HCT116 (cell line): ENCODE measurements at regions not wholly inside any gene's neighbourhood (a gene's known extent, or its start where the extent isn't known, plus 50 kb on each side); places are given as distances from the start of the nearest gene placed in this dataset.

Experiments
- ATAC-seq: fragments of 200-7000 bp; cut with Tn5 transposase; 2 replicates; pipeline ENCODE4 v1.9.1; 2020; ENCODE audit warnings: mild to moderate bottlenecking, moderate library complexity
- BruUV-seq: library from RNA; stranded (reverse); fragments of 400-500 nt; replicated peaks from 2 replicates; lab custom pipeline; 2021; lab: Mats Ljungman, UMichigan
- CTCF ChIA-PET: fragments of 300-600 bp; sonication (Branson Sonifier 250); formaldehyde crosslinking; loops from one replicate; lab custom pipeline; 2021; ENCODE audit warnings: antibody characterized with exemption; lab: Charles Lee
- POLR2A ChIA-PET: fragments of 300-600, 350-600 bp; sonication (Branson Sonifier 250); formaldehyde crosslinking; loops from one replicate; lab custom pipeline; 2021; ENCODE audit warnings: antibody characterized with exemption; lab: Charles Lee
- RAD21 ChIA-PET, 2 experiments: fragments of 300-600 bp; sonication (Branson Sonifier 250); formaldehyde crosslinking; loops; one replicate each; lab custom pipeline; 2023; ENCODE audit warnings: low total read pairs in 2 of 2; ENCODE audit not compliant: uncharacterized antibody in 2 of 2, unreplicated experiment in 2 of 2, low non-redundant PET in 1 of 2; lab: Charles Lee
- DNase-seq: peaks from one replicate; pipeline ENCODE4 v3.0.0-alpha.2; 2010; ENCODE audit warnings: low read depth, low spot score
- H2AFZ ChIP-seq: fragments of 200-600 bp; shearing (Covaris generic), sonication (generic); 2 replicates; pipeline ENCODE4 v1.6.1; 2017; ENCODE audit warnings: low read depth, mixed run types, mixed read lengths, antibody characterized with exemption, low read length; ENCODE audit not compliant: poor library complexity, severe bottlenecking
- H3K27ac ChIP-seq: 2 replicates; pipeline ENCODE4 v1.5.1; 2012; ENCODE audit warnings: low read depth, low read length
- H3K27me3 ChIP-seq: fragments of 200-600 bp; sonication (generic); 2 replicates; pipeline ENCODE4 v1.6.1; 2016; ENCODE audit warnings: mixed run types, low read length, mixed read lengths; ENCODE audit not compliant: insufficient read depth
- H3K36me3 ChIP-seq, 2 experiments: fragments of 200-500 bp in 1 of 2; fragments of 200-600 bp in 1 of 2; sonication (Bioruptor generic) in 1 of 2; sonication (generic) in 1 of 2; 2 replicates each; pipeline versions ENCODE4 v1.5.1 to v1.6.1; 2014 to 2016; ENCODE audit warnings: low read length in 2 of 2, inconsistent platforms in 1 of 2, mixed read lengths in 1 of 2, mixed run types in 1 of 2; ENCODE audit not compliant: insufficient read depth in 2 of 2, control insufficient read depth in 1 of 2
- H3K4me1 ChIP-seq, 2 experiments: fragments of 200-600 bp in 1 of 2; sonication (generic) in 1 of 2; 2 replicates each; pipeline versions ENCODE4 v1.5.1 to v1.6.1; 2012 to 2017; ENCODE audit warnings: low read length in 2 of 2, inconsistent platforms in 1 of 2, mild to moderate bottlenecking in 1 of 2, mixed read lengths in 1 of 2, mixed run types in 1 of 2, moderate library complexity in 1 of 2; ENCODE audit not compliant: insufficient read depth in 2 of 2, control insufficient read depth in 1 of 2
- H3K4me2 ChIP-seq: fragments of 200-600 bp; sonication (generic); 2 replicates; pipeline ENCODE4 v1.6.1; 2017; ENCODE audit warnings: mixed run types, low read length, mixed read lengths
- H3K4me3 ChIP-seq, 2 experiments: fragments of 200-600 bp in 1 of 2; sonication (generic) in 1 of 2; replicated peaks in 1 of 2; 2 replicates each; pipeline ENCODE4 v1.5.1; 2011 to 2016; ENCODE audit warnings: low read length in 2 of 2, control low read depth in 1 of 2, low read depth in 1 of 2, mild to moderate bottlenecking in 1 of 2, mixed read lengths in 1 of 2, mixed run types in 1 of 2
- H3K79me2 ChIP-seq: fragments of 200-600 bp; sonication (generic); 2 replicates; pipeline ENCODE4 v1.6.1; 2017; ENCODE audit warnings: mild to moderate bottlenecking, mixed run types, low read length, moderate library complexity, mixed read lengths; ENCODE audit not compliant: insufficient read depth
- H3K9ac ChIP-seq: fragments of 200-600 bp; sonication (generic); 2 replicates; pipeline ENCODE4 v1.6.1; 2016; ENCODE audit warnings: low read length, mixed read lengths
- H3K9me2 ChIP-seq: fragments of 200-600 bp; sonication (generic), shearing (Covaris generic); 2 replicates; pipeline ENCODE4 v1.6.1; 2017; ENCODE audit warnings: mixed run types, mild to moderate bottlenecking, moderate library complexity; ENCODE audit not compliant: insufficient read depth
- H3K9me3 ChIP-seq, 2 experiments: fragments of 200-500 bp in 1 of 2; fragments of 200-600 bp in 1 of 2; sonication (Bioruptor generic) in 1 of 2; sonication (generic) in 1 of 2; 2 replicates each; pipeline ENCODE4 v1.6.1; 2014 to 2017; ENCODE audit warnings: low read length in 2 of 2, mixed read lengths in 2 of 2, inconsistent platforms in 1 of 2, low read depth in 1 of 2, mild to moderate bottlenecking in 1 of 2, mixed run types in 1 of 2, moderate library complexity in 1 of 2; ENCODE audit not compliant: control insufficient read depth in 1 of 2, insufficient read depth in 1 of 2
- H4K20me1 ChIP-seq: fragments of 200-600 bp; sonication (generic), shearing (Covaris generic); 2 replicates; pipeline ENCODE4 v1.6.1; 2017; ENCODE audit warnings: mixed run types, mild to moderate bottlenecking, moderate library complexity; ENCODE audit not compliant: insufficient read depth
- CBX3 ChIP-seq: IDR thresholded peaks from 2 replicates; pipeline ENCODE4 v1.6.1; 2012; ENCODE audit warnings: low read depth
- ELF1 ChIP-seq: IDR thresholded peaks from 2 replicates; pipeline ENCODE4 v1.6.1; 2012; ENCODE audit warnings: low read depth, borderline replicate concordance
- EZH2 ChIP-seq: fragments of 200-600 bp; sonication (generic); IDR thresholded peaks from 2 replicates; pipeline ENCODE4 v1.6.1; 2017; ENCODE audit warnings: antibody characterized with exemption, mixed run types
- FOSL1 ChIP-seq: IDR thresholded peaks from 2 replicates; pipeline ENCODE4 v1.6.1; 2012; ENCODE audit warnings: low read depth
- JUND ChIP-seq: IDR thresholded peaks from 2 replicates; pipeline ENCODE4 v1.6.1; 2012
- POLR2A ChIP-seq: IDR thresholded peaks from 2 replicates; pipeline ENCODE4 v1.7.0; 2011; ENCODE audit warnings: borderline replicate concordance; ENCODE audit not compliant: insufficient read depth, insufficient read length; ENCODE audit errors: extremely low read depth
- POLR2AphosphoS5 ChIP-seq: IDR thresholded peaks from 2 replicates; pipeline ENCODE4 v1.6.1; 2011; ENCODE audit warnings: mild to moderate bottlenecking, low read depth, low read length, moderate library complexity
- RAD21 ChIP-seq: IDR thresholded peaks from 2 replicates; pipeline ENCODE4 v1.6.1; 2012; ENCODE audit warnings: low read depth, mild to moderate bottlenecking
- SRF ChIP-seq: IDR thresholded peaks from 2 replicates; pipeline ENCODE4 v1.6.1; 2012; ENCODE audit warnings: low read depth
- TCF7L2 ChIP-seq: IDR thresholded peaks from 2 replicates; pipeline ENCODE4 v1.7.0; 2011; ENCODE audit warnings: borderline replicate concordance, inconsistent platforms; ENCODE audit not compliant: insufficient read depth, insufficient read length; ENCODE audit errors: extremely low read depth
- YY1 ChIP-seq: IDR thresholded peaks from 2 replicates; pipeline ENCODE4 v1.6.1; 2011; ENCODE audit warnings: low read length, low read depth, moderate library complexity, mild to moderate bottlenecking; ENCODE audit not compliant: insufficient replicate concordance; ENCODE audit errors: extremely low read depth
- ZFX ChIP-seq: fragments of 450-650 bp; IDR thresholded peaks from 2 replicates; pipeline ENCODE4 v1.6.1; 2017
- ZNF274 ChIP-seq: fragments of 200-500 bp; sonication (Bioruptor generic); IDR thresholded peaks from 2 replicates; pipeline ENCODE4 v1.6.1; 2014; ENCODE audit warnings: mild to moderate bottlenecking, low read depth, low read length, inconsistent platforms
- intact Hi-C: fragments of 100-400 bp; cut with micrococcal nuclease; formaldehyde crosslinking; loops from 2 replicates; pipeline ENCODE4 v1.10.0; 2022
- TF ChIP-seq, protein P1 (sequence below): IDR thresholded peaks from 2 replicates; pipeline ENCODE4 v1.6.1; 2012
- TF ChIP-seq, protein P2 (sequence below): IDR thresholded peaks from 2 replicates; pipeline ENCODE4 v1.6.1; 2012; ENCODE audit warnings: low read depth
- TF ChIP-seq, protein P3 (sequence below): IDR thresholded peaks from 2 replicates; pipeline ENCODE4 v1.6.1; 2011; ENCODE audit warnings: mild to moderate bottlenecking, low read length, moderate library complexity; ENCODE audit not compliant: insufficient replicate concordance; ENCODE audit errors: extremely low read depth

DNA sequence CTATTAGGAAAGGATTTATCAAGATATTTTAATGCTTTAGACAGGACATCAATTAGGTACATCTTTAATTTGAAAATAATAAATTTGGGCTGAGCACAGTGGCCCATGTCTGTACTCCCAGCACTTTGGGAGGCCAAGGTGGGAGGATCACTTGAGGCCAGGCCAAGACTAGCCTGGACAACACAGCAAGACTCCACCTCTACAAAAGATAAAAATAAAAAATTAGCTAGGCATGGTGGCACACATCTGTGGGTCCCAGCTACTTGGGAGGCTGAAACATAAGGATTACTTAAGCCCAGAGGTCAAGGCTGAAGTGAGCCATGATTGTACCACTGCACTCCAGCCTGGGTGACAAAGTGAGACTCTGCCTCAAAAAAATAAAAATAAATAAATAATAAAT is 59.6 kb upstream of the IRF2 start:
- Histone ChIP-seq H3K4me2 (no peak overlapping the region), H3K9ac (no peak overlapping the region), H3K27me3 (no peaks in the 10 kb centered on the region), H3K4me3 (no peak overlapping the region), H3K27ac (no peak overlapping the region), H2AFZ (no peak overlapping the region), H4K20me1 (no peaks in the 10 kb centered on the region), H3K4me1 (peaks cover 0 to 5% of the 10 kb centered on the region in 2 experiments; a peak in 1 of 4 replicates), H3K36me3 (no peaks in the 10 kb centered on the region), H3K79me2 (no peaks in the 10 kb centered on the region), H3K9me2 (no peaks in the 10 kb centered on the region), H3K9me3 (no peaks in the 10 kb centered on the region)
- RAD21 ChIA-PET = no interaction called here
- POLR2A ChIA-PET = no interaction called here
- ATAC-seq (no peak), DNase-seq (no peak)
- intact Hi-C loops = loop anchor here (10.0 kb wide), 1 partner anchor 119 kb away; no protein-coding TSS in a partner anchor
- BruUV-seq = no TSS peak
- TF ChIP-seq SRF = no peak
- no peak for TF ChIP-seq YY1
- no peak for TF ChIP-seq RAD21
- TF ChIP-seq, protein P1, sequence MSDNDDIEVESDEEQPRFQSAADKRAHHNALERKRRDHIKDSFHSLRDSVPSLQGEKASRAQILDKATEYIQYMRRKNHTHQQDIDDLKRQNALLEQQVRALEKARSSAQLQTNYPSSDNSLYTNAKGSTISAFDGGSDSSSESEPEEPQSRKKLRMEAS = no peak
- no peak for TF ChIP-seq TCF7L2
- CTCF ChIA-PET = no interaction called here

DNA sequence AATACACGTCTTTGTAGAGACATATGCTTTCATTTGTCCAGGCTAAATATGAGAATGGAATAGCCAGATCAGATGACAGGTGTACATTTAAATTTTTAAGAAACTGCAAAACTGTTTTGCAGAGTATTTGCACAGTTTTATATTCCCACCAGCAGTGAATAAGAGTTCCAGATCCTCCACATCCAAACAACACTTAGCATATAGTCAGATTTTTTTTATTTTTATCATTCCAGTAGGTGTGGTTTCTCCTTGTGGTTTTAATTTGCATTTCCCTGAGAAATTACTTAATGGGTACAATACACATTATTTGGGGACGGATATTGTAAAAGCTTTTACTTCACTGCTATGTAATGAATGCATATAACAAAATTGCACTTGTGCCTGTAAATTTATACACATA is 56.7 kb upstream of the IRF2 start:
- Histone ChIP-seq H3K4me1 (peaks cover 0 to 2% of the 10 kb centered on the region in 2 experiments; a peak in 1 of 4 replicates), H3K9me2 (no peaks in the 10 kb centered on the region), H3K79me2 (no peaks in the 10 kb centered on the region), H3K27ac (no peak overlapping the region), H3K4me3 (no peak overlapping the region), H3K36me3 (no peaks in the 10 kb centered on the region), H3K9me3 (no peaks in the 10 kb centered on the region), H2AFZ (no peak overlapping the region), H3K27me3 (no peaks in the 10 kb centered on the region), H3K4me2 (no peak overlapping the region), H3K9ac (no peak overlapping the region), H4K20me1 (no peaks in the 10 kb centered on the region)
- RAD21 ChIA-PET = no interaction called here
- BruUV-seq = no TSS peak
- DNase-seq (no peak), ATAC-seq (no peak)
- CTCF ChIA-PET = no interaction called here
- intact Hi-C loops = loop anchor here (10.0 kb wide), 1 partner anchor 116 kb away; no protein-coding TSS in a partner anchor
- POLR2A ChIA-PET = no interaction called here
- TF ChIP-seq, protein P2, sequence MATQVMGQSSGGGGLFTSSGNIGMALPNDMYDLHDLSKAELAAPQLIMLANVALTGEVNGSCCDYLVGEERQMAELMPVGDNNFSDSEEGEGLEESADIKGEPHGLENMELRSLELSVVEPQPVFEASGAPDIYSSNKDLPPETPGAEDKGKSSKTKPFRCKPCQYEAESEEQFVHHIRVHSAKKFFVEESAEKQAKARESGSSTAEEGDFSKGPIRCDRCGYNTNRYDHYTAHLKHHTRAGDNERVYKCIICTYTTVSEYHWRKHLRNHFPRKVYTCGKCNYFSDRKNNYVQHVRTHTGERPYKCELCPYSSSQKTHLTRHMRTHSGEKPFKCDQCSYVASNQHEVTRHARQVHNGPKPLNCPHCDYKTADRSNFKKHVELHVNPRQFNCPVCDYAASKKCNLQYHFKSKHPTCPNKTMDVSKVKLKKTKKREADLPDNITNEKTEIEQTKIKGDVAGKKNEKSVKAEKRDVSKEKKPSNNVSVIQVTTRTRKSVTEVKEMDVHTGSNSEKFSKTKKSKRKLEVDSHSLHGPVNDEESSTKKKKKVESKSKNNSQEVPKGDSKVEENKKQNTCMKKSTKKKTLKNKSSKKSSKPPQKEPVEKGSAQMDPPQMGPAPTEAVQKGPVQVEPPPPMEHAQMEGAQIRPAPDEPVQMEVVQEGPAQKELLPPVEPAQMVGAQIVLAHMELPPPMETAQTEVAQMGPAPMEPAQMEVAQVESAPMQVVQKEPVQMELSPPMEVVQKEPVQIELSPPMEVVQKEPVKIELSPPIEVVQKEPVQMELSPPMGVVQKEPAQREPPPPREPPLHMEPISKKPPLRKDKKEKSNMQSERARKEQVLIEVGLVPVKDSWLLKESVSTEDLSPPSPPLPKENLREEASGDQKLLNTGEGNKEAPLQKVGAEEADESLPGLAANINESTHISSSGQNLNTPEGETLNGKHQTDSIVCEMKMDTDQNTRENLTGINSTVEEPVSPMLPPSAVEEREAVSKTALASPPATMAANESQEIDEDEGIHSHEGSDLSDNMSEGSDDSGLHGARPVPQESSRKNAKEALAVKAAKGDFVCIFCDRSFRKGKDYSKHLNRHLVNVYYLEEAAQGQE = no peak
- TF ChIP-seq SRF = no peak
- TF ChIP-seq ZFX = no peak
- no peak for TF ChIP-seq RAD21
- TF ChIP-seq, protein P3, sequence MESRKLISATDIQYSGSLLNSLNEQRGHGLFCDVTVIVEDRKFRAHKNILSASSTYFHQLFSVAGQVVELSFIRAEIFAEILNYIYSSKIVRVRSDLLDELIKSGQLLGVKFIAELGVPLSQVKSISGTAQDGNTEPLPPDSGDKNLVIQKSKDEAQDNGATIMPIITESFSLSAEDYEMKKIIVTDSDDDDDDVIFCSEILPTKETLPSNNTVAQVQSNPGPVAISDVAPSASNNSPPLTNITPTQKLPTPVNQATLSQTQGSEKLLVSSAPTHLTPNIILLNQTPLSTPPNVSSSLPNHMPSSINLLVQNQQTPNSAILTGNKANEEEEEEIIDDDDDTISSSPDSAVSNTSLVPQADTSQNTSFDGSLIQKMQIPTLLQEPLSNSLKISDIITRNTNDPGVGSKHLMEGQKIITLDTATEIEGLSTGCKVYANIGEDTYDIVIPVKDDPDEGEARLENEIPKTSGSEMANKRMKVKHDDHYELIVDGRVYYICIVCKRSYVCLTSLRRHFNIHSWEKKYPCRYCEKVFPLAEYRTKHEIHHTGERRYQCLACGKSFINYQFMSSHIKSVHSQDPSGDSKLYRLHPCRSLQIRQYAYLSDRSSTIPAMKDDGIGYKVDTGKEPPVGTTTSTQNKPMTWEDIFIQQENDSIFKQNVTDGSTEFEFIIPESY = no peak
- TF ChIP-seq POLR2AphosphoS5 = no peak
- no peak for TF ChIP-seq EZH2
- no peak for TF ChIP-seq TCF7L2
- no peak for TF ChIP-seq CBX3
- no peak for TF ChIP-seq POLR2A
- no peak for TF ChIP-seq ELF1
- no peak for TF ChIP-seq FOSL1
- TF ChIP-seq ZNF274 = no peak
- no peak for TF ChIP-seq JUND
